Peyer's patch (tissue), 4 donors: ENCODE measurements at regions not wholly inside any gene's neighbourhood (a gene's known extent, or its start where the extent isn't known, plus 50 kb on each side); places are given as distances from the start of the nearest gene placed in this dataset.
"Not testable (repeated sequence)": the region's sequence is repeated elsewhere in the genome, so short reads cannot be mapped to it uniquely, and the experiment has no call there.

Experiments
- DNase-seq, 3 donors: peaks; one replicate each; pipeline ENCODE4 v3.0.0-alpha.2; 2017 to 2019
- H3K27ac ChIP-seq, 4 donors: fragments of 200-600 bp; sonication (generic); one replicate each; pipeline ENCODE4 v1.5.1; 2016 to 2019
- H3K27me3 ChIP-seq, 2 donors: fragments of 200-600 bp; sonication (generic); one replicate each; pipeline ENCODE4 v1.5.1; 2019
- H3K36me3 ChIP-seq, 3 donors: fragments of 200-600 bp; sonication (generic); one replicate each; pipeline ENCODE4 v1.5.1; 2016 to 2019
- H3K4me1 ChIP-seq, 4 donors: fragments of 200-600 bp; sonication (generic); one replicate each; pipeline ENCODE4 v1.5.1; 2016 to 2019
- H3K4me3 ChIP-seq, 4 donors: fragments of 200-600 bp; sonication (generic); 1 replicate in 3 of 4; 2 replicates in 1 of 4; pipeline ENCODE4 v1.5.1; 2016 to 2019; ENCODE audit warnings: mild to moderate bottlenecking in 1 of 4
- H3K9me3 ChIP-seq, 4 donors: fragments of 200-600 bp; sonication (generic); one replicate each; pipeline ENCODE4 v1.5.1; 2016 to 2019; ENCODE audit warnings: mild to moderate bottlenecking in 1 of 4
- CTCF ChIP-seq, 6 experiments: fragments of 450-650 bp in 4 of 6; fragments of 200-600 bp in 2 of 6; sonication (generic) in 1 of 6; IDR thresholded peaks; one replicate each; pipeline ENCODE4 v1.5.1; 2017 to 2019; ENCODE audit warnings: antibody characterized with exemption in 6 of 6, mild to moderate bottlenecking in 3 of 6, moderate library complexity in 1 of 6
- POLR2A ChIP-seq, 2 donors: fragments of 450-650 bp; IDR thresholded peaks; one replicate each; pipeline ENCODE4 v1.5.1; 2017; ENCODE audit warnings: antibody characterized with exemption in 2 of 2, mild to moderate bottlenecking in 2 of 2, moderate library complexity in 2 of 2

GRCh38 chr15:87740655-87741344 is 515.7 kb downstream of the NTRK3 start:
- H3K36me3 ChIP-seq, result no peaks in the 10 kb centered on the region
- no peak overlapping the region for H3K27ac ChIP-seq
- no peaks in the 10 kb centered on the region for H3K9me3 ChIP-seq
- H3K27me3 ChIP-seq, result no peaks in the 10 kb centered on the region
- TF ChIP-seq POLR2A (IDR thresholded peaks at IDR 0.05), result no peak
- TF ChIP-seq CTCF (IDR thresholded peaks at IDR 0.05), result no peak
- H3K4me1 ChIP-seq, result no peaks in the 10 kb centered on the region
- H3K4me3 ChIP-seq, result no peak overlapping the region
- DNase-seq, result no peak

GRCh38 chr15:87739866-87740265 is 516.7 kb downstream of the NTRK3 start:
- Histone ChIP-seq H3K4me1 (no peaks in the 10 kb centered on the region), H3K36me3 (no peaks in the 10 kb centered on the region), H3K27me3 (no peaks in the 10 kb centered on the region), H3K4me3 (no peak overlapping the region), H3K9me3 (no peaks in the 10 kb centered on the region), H3K27ac (no peak overlapping the region)
- TF ChIP-seq POLR2A (IDR thresholded peaks at IDR 0.05), result no peak
- no peak for TF ChIP-seq CTCF (IDR thresholded peaks at IDR 0.05)
- DNase-seq, result no peak

- no peaks in the 10 kb centered on the region for H3K9me3 ChIP-seq
- H3K27ac ChIP-seq, result no peak overlapping the region
- H3K36me3 ChIP-seq, result no peaks in the 10 kb centered on the region
- no peak for DNase-seq
- no peaks in the 10 kb centered on the region for H3K27me3 ChIP-seq
- TF ChIP-seq POLR2A (IDR thresholded peaks at IDR 0.05) (no peak), CTCF (IDR thresholded peaks at IDR 0.05) (no peak)
- no peaks in the 10 kb centered on the region for H3K4me1 ChIP-seq
- no peak overlapping the region for H3K4me3 ChIP-seq
Measured at GRCh38 chr15:87739081-87739480, 517.5 kb downstream of the NTRK3 start.

GRCh38 chr15:87737460-87737859 is 519.1 kb downstream of the NTRK3 start:
- not testable (repeated sequence) for H3K27ac ChIP-seq, H3K4me3 ChIP-seq, H3K4me1 ChIP-seq, DNase-seq, H3K9me3 ChIP-seq, H3K27me3 ChIP-seq, H3K36me3 ChIP-seq

- H3K4me1 ChIP-seq, result no peaks in the 10 kb centered on the region
- no peak overlapping the region for H3K4me3 ChIP-seq
- no peaks in the 10 kb centered on the region for H3K27me3 ChIP-seq
- no peak overlapping the region for H3K27ac ChIP-seq
- no peak for TF ChIP-seq CTCF (IDR thresholded peaks at IDR 0.05)
- H3K9me3 ChIP-seq, result no peaks in the 10 kb centered on the region
- no peak for DNase-seq
- no peaks in the 10 kb centered on the region for H3K36me3 ChIP-seq
Measured at GRCh38 chr15:87736891-87737389, 519.6 kb downstream of the NTRK3 start.

- Histone ChIP-seq H3K9me3 (no peaks in the 10 kb centered on the region), H3K4me1 (no peaks in the 10 kb centered on the region), H3K36me3 (no peaks in the 10 kb centered on the region), H3K4me3 (no peak overlapping the region), H3K27ac (no peak overlapping the region), H3K27me3 (no peaks in the 10 kb centered on the region)
- no peak for DNase-seq
- no peak for TF ChIP-seq POLR2A (IDR thresholded peaks at IDR 0.05)
- TF ChIP-seq CTCF (IDR thresholded peaks at IDR 0.05), result no peak
Measured at GRCh38 chr15:87736401-87736800, 520.1 kb downstream of the NTRK3 start.
